GM21717 (cell line): ENCODE measurements at regions not wholly inside any gene's neighbourhood (a gene's known extent, or its start where the extent isn't known, plus 50 kb on each side); places are given as distances from the start of the nearest gene placed in this dataset.
"Not testable (repeated sequence)": the region's sequence is repeated elsewhere in the genome, so short reads cannot be mapped to it uniquely, and the experiment has no call there.

Experiments
- ATAC-seq: cut with Tn5 transposase; IDR thresholded peaks from one replicate; pipeline ENCODE4 v1.9.1; 2021; ENCODE audit warnings: mild to moderate bottlenecking, moderate library complexity; ENCODE audit not compliant: unreplicated experiment

GRCh38 chr1:149228672-149229585 lies 125.6 kb upstream of the NBPF9 start:
- not testable (repeated sequence) for ATAC-seq

- ATAC-seq = not testable (repeated sequence)
These were observed 126.5 kb upstream of the NBPF9 start for GRCh38 chr1:149229813-149230212.

- ATAC-seq = not testable (repeated sequence)
These were observed 131.9 kb upstream of the NBPF9 start for GRCh38 chr1:149234926-149235914.

GRCh38 chr1:149237515-149237914 lies 134.2 kb upstream of the NBPF9 start:
- not testable (repeated sequence) for ATAC-seq

GRCh38 chr1:149239897-149240508 lies 136.7 kb upstream of the NBPF9 start:
- not testable (repeated sequence) for ATAC-seq

- not testable (repeated sequence) for ATAC-seq
These were observed 137.2 kb upstream of the NBPF9 start for GRCh38 chr1:149240530-149240929.

- not testable (repeated sequence) for ATAC-seq
These were observed 137.9 kb upstream of the NBPF9 start for GRCh38 chr1:149241272-149241671.

GRCh38 chr1:149243572-149243971 lies 140.2 kb upstream of the NBPF9 start:
- not testable (repeated sequence) for ATAC-seq

- not testable (repeated sequence) for ATAC-seq
These were observed 141.3 kb upstream of the NBPF9 start for GRCh38 chr1:149244621-149245020.

GRCh38 chr1:149246212-149246611 lies 142.9 kb upstream of the NBPF9 start:
- not testable (repeated sequence) for ATAC-seq

GRCh38 chr1:149248610-149249009 lies 145.3 kb upstream of the NBPF9 start:
- ATAC-seq = not testable (repeated sequence)

- ATAC-seq = not testable (repeated sequence)
These were observed 146.6 kb upstream of the NBPF9 start for GRCh38 chr1:149249850-149250467.

GRCh38 chr1:149254894-149255847 lies 151.8 kb upstream of the NBPF9 start:
- ATAC-seq = not testable (repeated sequence)

GRCh38 chr1:149260284-149260683 lies 156.9 kb upstream of the NBPF9 start:
- ATAC-seq = not testable (repeated sequence)

GRCh38 chr1:149260736-149261340 lies 157.5 kb upstream of the NBPF9 start:
- ATAC-seq = not testable (repeated sequence)

GRCh38 chr1:149267287-149267686 lies 163.9 kb upstream of the NBPF9 start:
- not testable (repeated sequence) for ATAC-seq

GRCh38 chr1:149269001-149269702 lies 165.8 kb upstream of the NBPF9 start:
- not testable (repeated sequence) for ATAC-seq

- ATAC-seq = not testable (repeated sequence)
These were observed 166.5 kb upstream of the NBPF9 start for GRCh38 chr1:149269833-149270232.
